ENCODE measurements at regions not wholly inside any gene's neighbourhood (a gene's known extent, or its start where the extent isn't known, plus 50 kb on each side); places are given as distances from the start of the nearest gene placed in this dataset.

- H3K79me2 ChIP-seq (replicated peaks; ENCODE audit: insufficient read depth, low read length), result no peaks in the 10 kb centered on the region
- no peaks in the 10 kb centered on the region for H3K27me3 ChIP-seq (ENCODE audit: insufficient read depth, low read depth, low read length)
- H3F3A ChIP-seq (ENCODE audit: insufficient read depth, low read length, poor library complexity, severe bottlenecking), result no peaks in the 10 kb centered on the region
- no peaks in the 10 kb centered on the region for H3K9me2 ChIP-seq (ENCODE audit: insufficient read depth, low read length)
- H4K20me1 ChIP-seq (ENCODE audit: insufficient read depth), result no peaks in the 10 kb centered on the region
- H3K4me2 ChIP-seq (ENCODE audit: low read length), result no peak overlapping the region
- H3K4me3 ChIP-seq (ENCODE audit: low read length), result no peak overlapping the region
- no peaks in the 10 kb centered on the region for H3K9me3 ChIP-seq (ENCODE audit: low read length)
- no peak overlapping the region for H2AFZ ChIP-seq (ENCODE audit: low read depth, low read length)
- H3K9ac ChIP-seq (ENCODE audit: low read length), result no peak overlapping the region
- no peak overlapping the region for H3K27ac ChIP-seq (ENCODE audit: low read length)
- TF ChIP-seq RAD21 (conservative IDR thresholded peaks at IDR 0.05) (no peak), REST (IDR thresholded peaks at IDR 0.05; ENCODE audit: borderline replicate concordance) (no peak), TAF1 (IDR thresholded peaks at IDR 0.05; ENCODE audit: low read depth) (no peak), EZH2 (IDR thresholded peaks at IDR 0.05; ENCODE audit: borderline replicate concordance, insufficient read depth, low read length, poor library complexity, severe bottlenecking) (no peak), EP300 (conservative IDR thresholded peaks at IDR 0.05; ENCODE audit: poor library complexity, severe bottlenecking) (no peak), MXI1 (conservative IDR thresholded peaks at IDR 0.05; ENCODE audit: poor library complexity, severe bottlenecking) (no peak), POLR2AphosphoS5 (IDR thresholded peaks at IDR 0.05) (no peak), SMC3 (conservative IDR thresholded peaks at IDR 0.05; ENCODE audit: poor library complexity) (no peak), CTCF (IDR thresholded peaks at IDR 0.05; ENCODE audit: poor library complexity, severe bottlenecking) (no peak)
- no peaks in the 10 kb centered on the region for H3K36me3 ChIP-seq (ENCODE audit: insufficient read depth, low read length)
Observed at GRCh38 chr15:73809728-73810501, 56.8 kb upstream of the INSYN1 start.

- no peaks in the 10 kb centered on the region for H3F3A ChIP-seq (ENCODE audit: insufficient read depth, low read length, poor library complexity, severe bottlenecking)
- H3K36me3 ChIP-seq (ENCODE audit: insufficient read depth, low read length), result no peaks in the 10 kb centered on the region
- H3K9ac ChIP-seq (ENCODE audit: low read length), result no peak overlapping the region
- H3K9me3 ChIP-seq (ENCODE audit: low read length), result no peaks in the 10 kb centered on the region
- no peaks in the 10 kb centered on the region for H3K27me3 ChIP-seq (ENCODE audit: insufficient read depth, low read depth, low read length)
- no peaks in the 10 kb centered on the region for H3K79me2 ChIP-seq (replicated peaks; ENCODE audit: insufficient read depth, low read length)
- H3K9me2 ChIP-seq (ENCODE audit: insufficient read depth, low read length), result no peaks in the 10 kb centered on the region
- no peak overlapping the region for H3K4me3 ChIP-seq (ENCODE audit: low read length)
- H4K20me1 ChIP-seq (ENCODE audit: insufficient read depth), result no peaks in the 10 kb centered on the region
- H2AFZ ChIP-seq (ENCODE audit: low read depth, low read length), result no peak overlapping the region
- TF ChIP-seq RAD21 (conservative IDR thresholded peaks at IDR 0.05) (no peak), EZH2 (IDR thresholded peaks at IDR 0.05; ENCODE audit: borderline replicate concordance, insufficient read depth, low read length, poor library complexity, severe bottlenecking) (no peak), MXI1 (conservative IDR thresholded peaks at IDR 0.05; ENCODE audit: poor library complexity, severe bottlenecking) (no peak), REST (IDR thresholded peaks at IDR 0.05; ENCODE audit: borderline replicate concordance) (no peak), SMC3 (conservative IDR thresholded peaks at IDR 0.05; ENCODE audit: poor library complexity) (no peak), POLR2AphosphoS5 (IDR thresholded peaks at IDR 0.05) (no peak), CTCF (IDR thresholded peaks at IDR 0.05; ENCODE audit: poor library complexity, severe bottlenecking) (no peak), TAF1 (IDR thresholded peaks at IDR 0.05; ENCODE audit: low read depth) (no peak), EP300 (conservative IDR thresholded peaks at IDR 0.05; ENCODE audit: poor library complexity, severe bottlenecking) (no peak)
- no peak overlapping the region for H3K4me2 ChIP-seq (ENCODE audit: low read length)
- no peak overlapping the region for H3K27ac ChIP-seq (ENCODE audit: low read length)
Observed at GRCh38 chr15:73812806-73813465, 59.8 kb upstream of the INSYN1 start.

Data from neural cell (in vitro differentiated cells).